Mesenchymal stem cell (in vitro differentiated cells and primary cell): ENCODE measurements at regions not wholly inside any gene's neighbourhood (a gene's known extent, or its start where the extent isn't known, plus 50 kb on each side); places are given as distances from the start of the nearest gene placed in this dataset.

Experiments
- DNase-seq: peaks from one replicate; pipeline ENCODE4 v3.0.0-alpha.2; 2013
- H2AFZ ChIP-seq: one replicate; pipeline ENCODE4 v1.6.1; 2013; ENCODE audit warnings: low read depth, mild to moderate bottlenecking, control low read depth, inconsistent platforms, low read length, moderate library complexity
- H2AK5ac ChIP-seq: 2 replicates; pipeline ENCODE4 v1.6.1; 2013; ENCODE audit warnings: low read length, moderate library complexity, mild to moderate bottlenecking, inconsistent platforms; ENCODE audit not compliant: severe bottlenecking
- H2BK120ac ChIP-seq: one replicate; pipeline ENCODE4 v1.6.1; 2013; ENCODE audit warnings: low read depth, mild to moderate bottlenecking, inconsistent platforms, low read length, moderate library complexity
- H2BK12ac ChIP-seq, 2 experiments: one replicate each; pipeline ENCODE4 v1.6.1; 2013; ENCODE audit warnings: inconsistent platforms in 2 of 2, low read length in 2 of 2, mild to moderate bottlenecking in 2 of 2, moderate library complexity in 2 of 2, control low read depth in 1 of 2
- H2BK15ac ChIP-seq: one replicate; pipeline ENCODE4 v1.6.1; 2013; ENCODE audit warnings: mild to moderate bottlenecking, low read depth, inconsistent platforms; ENCODE audit not compliant: poor library complexity, severe bottlenecking
- H2BK5ac ChIP-seq: 2 replicates; pipeline ENCODE4 v1.6.1; 2013; ENCODE audit warnings: low read depth, mild to moderate bottlenecking, low read length, control low read depth, inconsistent platforms; ENCODE audit not compliant: poor library complexity, severe bottlenecking
- H3K14ac ChIP-seq, 2 experiments: one replicate each; pipeline ENCODE4 v1.6.1; 2013; ENCODE audit warnings: inconsistent platforms in 2 of 2, low read length in 2 of 2, control low read depth in 1 of 2, mild to moderate bottlenecking in 1 of 2, moderate library complexity in 1 of 2
- H3K18ac ChIP-seq, 2 experiments: one replicate each; pipeline ENCODE4 v1.6.1; 2013; ENCODE audit warnings: inconsistent platforms in 2 of 2, low read length in 2 of 2, control low read depth in 1 of 2, low read depth in 1 of 2, mild to moderate bottlenecking in 1 of 2
- H3K23ac ChIP-seq, 2 experiments: one replicate each; pipeline ENCODE4 v1.6.1; 2013; ENCODE audit warnings: inconsistent platforms in 2 of 2, low read length in 2 of 2, mild to moderate bottlenecking in 2 of 2, moderate library complexity in 2 of 2, control low read depth in 1 of 2
- H3K27ac ChIP-seq: 2 replicates; pipeline ENCODE4 v1.5.1; 2013; ENCODE audit warnings: mild to moderate bottlenecking, moderate library complexity, low read length, control low read depth, inconsistent platforms; ENCODE audit not compliant: poor library complexity, severe bottlenecking
- H3K27me3 ChIP-seq, 2 experiments: 2 replicates each; pipeline versions ENCODE4 v1.6.1 to v1.7.0; 2013; ENCODE audit warnings: low read length in 2 of 2, mild to moderate bottlenecking in 2 of 2, moderate library complexity in 2 of 2, control low read depth in 1 of 2, inconsistent platforms in 1 of 2; ENCODE audit not compliant: control insufficient read depth in 1 of 2, insufficient read depth in 1 of 2
- H3K36me3 ChIP-seq, 2 experiments: 2 replicates each; pipeline versions ENCODE4 v1.6.1 to v1.7.0; 2013; ENCODE audit warnings: low read length in 2 of 2, control low read depth in 1 of 2, inconsistent platforms in 1 of 2, low read depth in 1 of 2, mild to moderate bottlenecking in 1 of 2; ENCODE audit not compliant: insufficient read depth in 2 of 2, control insufficient read depth in 1 of 2
- H3K4ac ChIP-seq, 2 experiments: one replicate each; pipeline ENCODE4 v1.6.1; 2013; ENCODE audit warnings: inconsistent platforms in 2 of 2, low read length in 2 of 2, mild to moderate bottlenecking in 2 of 2, moderate library complexity in 2 of 2, control low read depth in 1 of 2, low read depth in 1 of 2
- H3K4me1 ChIP-seq: 2 replicates; pipeline ENCODE4 v1.6.1; 2013; ENCODE audit warnings: low read depth, low read length, control low read depth; ENCODE audit not compliant: control insufficient read depth, insufficient read depth
- H3K4me2 ChIP-seq: 2 replicates; pipeline ENCODE4 v1.6.1; 2013; ENCODE audit warnings: low read length, mild to moderate bottlenecking, inconsistent platforms; ENCODE audit not compliant: poor library complexity, severe bottlenecking
- H3K4me3 ChIP-seq, 2 experiments: 2 replicates each; pipeline versions ENCODE4 v1.5.1 to v1.7.0; 2013; ENCODE audit warnings: low read length in 2 of 2, mild to moderate bottlenecking in 2 of 2, control low read depth in 1 of 2, low read depth in 1 of 2; ENCODE audit not compliant: insufficient read depth in 1 of 2
- H3K79me1 ChIP-seq: replicated peaks from 2 replicates; pipeline ENCODE4 v1.6.1; 2013; ENCODE audit warnings: mild to moderate bottlenecking, control low read depth, low read length, inconsistent platforms; ENCODE audit not compliant: poor library complexity, severe bottlenecking
- H3K9ac ChIP-seq: 2 replicates; pipeline ENCODE4 v1.7.0; 2013; ENCODE audit warnings: mild to moderate bottlenecking, low read length, moderate library complexity
- H3K9me3 ChIP-seq: 2 replicates; pipeline ENCODE4 v1.7.0; 2013; ENCODE audit warnings: mild to moderate bottlenecking, low read length; ENCODE audit not compliant: control insufficient read depth
- H4K8ac ChIP-seq: one replicate; pipeline ENCODE4 v1.6.1; 2013; ENCODE audit warnings: inconsistent platforms, mild to moderate bottlenecking, low read length, moderate library complexity
- H4K91ac ChIP-seq: one replicate; pipeline ENCODE4 v1.6.1; 2013; ENCODE audit warnings: mild to moderate bottlenecking, low read length, inconsistent platforms
- WGBS: methylation state at CpG from one replicate; pipeline ENCODE4 v1.1.7; 2013; ENCODE audit warnings: mixed read lengths; 5-methylcytosine and 5-hydroxymethylcytosine counted together

GRCh38 chr5:77846422-77847128, 70.4 kb upstream of the TBCA start:
- 29% methylated on average over 28 of the region's 29 CpGs for WGBS

GRCh38 chr5:77845324-77845646, 69.1 kb upstream of the TBCA start:
- no peak overlapping the region for H3K4me2 ChIP-seq
- H3K27ac ChIP-seq = no peak overlapping the region
- H2AK5ac ChIP-seq = no peak overlapping the region
- 50% methylated on average over 2 of the region's 5 CpGs for WGBS
- no peak overlapping the region for H2BK15ac ChIP-seq
- H3K9ac ChIP-seq = peak overlapping the region; percentile 75
- H3K14ac ChIP-seq = no peak overlapping the region
- H3K9me3 ChIP-seq = no peaks in the 10 kb centered on the region
- no peak overlapping the region for H2AFZ ChIP-seq
- no peaks in the 10 kb centered on the region for H3K79me1 ChIP-seq
- no peak overlapping the region for H3K4me3 ChIP-seq
- H2BK5ac ChIP-seq = no peak overlapping the region
- H4K8ac ChIP-seq = no peak overlapping the region
- H3K36me3 ChIP-seq = no peaks in the 10 kb centered on the region
- no peak overlapping the region for H2BK12ac ChIP-seq
- H3K23ac ChIP-seq = no peak overlapping the region
- no peak overlapping the region for H4K91ac ChIP-seq
- H3K27me3 ChIP-seq = peaks cover 0 to 13% of the 10 kb centered on the region in 2 experiments
- peaks cover 11% of the 10 kb centered on the region for H3K4me1 ChIP-seq
- H3K18ac ChIP-seq = no peak overlapping the region
- H3K4ac ChIP-seq = no peak overlapping the region
- H2BK120ac ChIP-seq = no peak overlapping the region
- no peak for DNase-seq

More at GRCh38 chr5:77846422-77847128, 70.4 kb upstream of the TBCA start:
- H3K14ac ChIP-seq = no peak overlapping the region
- no peak overlapping the region for H4K91ac ChIP-seq
- peaks cover 0 to 8% of the 10 kb centered on the region in 2 experiments for H3K36me3 ChIP-seq
- no peak overlapping the region for H2BK15ac ChIP-seq
- H3K9me3 ChIP-seq = no peaks in the 10 kb centered on the region
- H2BK5ac ChIP-seq = no peak overlapping the region
- H2BK12ac ChIP-seq = no peak overlapping the region
- no peak overlapping the region for H2AK5ac ChIP-seq
- peaks cover 17% of the 10 kb centered on the region for H3K4me1 ChIP-seq
- no peak overlapping the region for H3K4me3 ChIP-seq
- H3K27ac ChIP-seq = no peak overlapping the region
- H3K27me3 ChIP-seq = peaks cover 0 to 13% of the 10 kb centered on the region in 2 experiments
- peak overlapping the region in 1 of 2 experiments; percentile 11 for H3K18ac ChIP-seq
- no peak overlapping the region for H3K4ac ChIP-seq
- H3K4me2 ChIP-seq = no peak overlapping the region
- no peak for DNase-seq
- H2AFZ ChIP-seq = no peak overlapping the region
- no peak overlapping the region for H3K23ac ChIP-seq
- H3K9ac ChIP-seq = no peak overlapping the region
- H2BK120ac ChIP-seq = no peak overlapping the region
- H3K79me1 ChIP-seq = no peaks in the 10 kb centered on the region
- no peak overlapping the region for H4K8ac ChIP-seq

- Histone ChIP-seq H3K9ac (peak overlapping the region; percentile 75), H2BK12ac (no peak overlapping the region), H3K23ac (peak overlapping the region in 1 of 2 experiments; percentile 68), H3K4me2 (peak overlapping the region; percentile 66), H2BK120ac (no peak overlapping the region), H3K4me1 (peaks cover 11% of the 10 kb centered on the region), H3K27ac (no peak overlapping the region), H4K8ac (peak overlapping the region; percentile 84), H2BK5ac (no peak overlapping the region), H3K14ac (no peak overlapping the region), H2AK5ac (no peak overlapping the region), H3K9me3 (no peaks in the 10 kb centered on the region), H3K4me3 (peak overlapping the region; percentile 51 to 77), H3K18ac (peak overlapping the region in 1 of 2 experiments; percentile 19), H4K91ac (no peak overlapping the region), H3K79me1 (no peaks in the 10 kb centered on the region), H2BK15ac (no peak overlapping the region), H3K27me3 (peaks cover 0 to 13% of the 10 kb centered on the region in 2 experiments), H2AFZ (no peak overlapping the region), H3K36me3 (no peaks in the 10 kb centered on the region), H3K4ac (no peak overlapping the region)
- no peak for DNase-seq
- 4% methylated on average over 32 of the region's 48 CpGs for WGBS
Observed at GRCh38 chr5:77844623-77845323, 68.6 kb upstream of the TBCA start.

GRCh38 chr5:77844373-77844622, 68.2 kb upstream of the TBCA start:
- Histone ChIP-seq H3K23ac (no peak overlapping the region), H3K9me3 (no peaks in the 10 kb centered on the region), H4K91ac (no peak overlapping the region), H3K36me3 (no peaks in the 10 kb centered on the region), H4K8ac (no peak overlapping the region), H2AFZ (peak overlapping the region; percentile 62), H3K4me1 (peaks cover 11% of the 10 kb centered on the region), H2AK5ac (no peak overlapping the region), H3K79me1 (no peaks in the 10 kb centered on the region), H3K27ac (no peak overlapping the region), H3K4me3 (peak overlapping the region; percentile 51 to 77), H3K4me2 (peak overlapping the region; percentile 66), H3K4ac (no peak overlapping the region), H2BK12ac (no peak overlapping the region), H3K27me3 (peaks cover 0 to 13% of the 10 kb centered on the region in 2 experiments), H2BK5ac (no peak overlapping the region), H2BK15ac (no peak overlapping the region), H3K9ac (peak overlapping the region; percentile 75), H3K14ac (no peak overlapping the region), H2BK120ac (no peak overlapping the region), H3K18ac (peak overlapping the region in 1 of 2 experiments; percentile 19)
- DNase-seq = peak; percentile 33
- WGBS = 0% methylated on average over 10 of the region's 10 CpGs
